T-cell (primary cell): ENCODE measurements at regions not wholly inside any gene's neighbourhood (a gene's known extent, or its start where the extent isn't known, plus 50 kb on each side); places are given as distances from the start of the nearest gene placed in this dataset.

Source experiments
- ATAC-seq, 4 experiments: fragments of 200-7000 bp in 3 of 4; fragments of 150-1000 bp in 1 of 4; cut with Tn5 transposase; replicated peaks in 1 of 4; 1 replicate in 3 of 4; 2 replicates in 1 of 4; pipeline ENCODE4 v1.10.0; 2021; ENCODE audit warnings: moderate library complexity in 3 of 4, mild to moderate bottlenecking in 2 of 4, moderate number of reproducible peaks in 1 of 4
- CTCF ChIA-PET, 2 donors: fragments of 300-600 bp; sonication (Branson Sonifier 250); formaldehyde crosslinking; loops; one replicate each; lab custom pipeline; 2022; ENCODE audit warnings: antibody characterized with exemption in 2 of 2; lab: Charles Lee
- POLR2A ChIA-PET, 2 donors: fragments of 300-600 bp; sonication (Branson Sonifier 250); formaldehyde crosslinking; loops; one replicate each; lab custom pipeline; 2022; ENCODE audit warnings: antibody characterized with exemption in 2 of 2; lab: Charles Lee
- DNase-seq, 35 experiments: peaks; one replicate each; pipeline versions ENCODE4 v3.0.0 to v3.0.0-alpha.2; 2013 to 2023
- H3K27ac ChIP-seq: one replicate; pipeline ENCODE4 v1.5.1; 2013; ENCODE audit warnings: low read length
- H3K27me3 ChIP-seq, 2 experiments: replicated peaks in 1 of 2; 1 replicate in 1 of 2; 2 replicates in 1 of 2; pipeline versions ENCODE4 v1.6.1 to v1.7.0; 2013; ENCODE audit warnings: low read length in 1 of 2, mixed read lengths in 1 of 2; ENCODE audit not compliant: control insufficient read depth in 2 of 2, insufficient read depth in 2 of 2; ENCODE audit errors: extremely low read depth in 1 of 2
- H3K36me3 ChIP-seq, 2 donors: 1 replicate in 1 of 2; 2 replicates in 1 of 2; pipeline versions ENCODE4 v1.6.1 to v1.7.0; 2013; ENCODE audit warnings: low read length in 1 of 2; ENCODE audit not compliant: control insufficient read depth in 2 of 2, insufficient read depth in 1 of 2; ENCODE audit errors: extremely low read depth in 1 of 2
- H3K4me1 ChIP-seq, 2 experiments: 1 replicate in 1 of 2; 2 replicates in 1 of 2; pipeline versions ENCODE4 v1.6.1 to v1.7.0; 2013; ENCODE audit warnings: low read length in 2 of 2, mixed read lengths in 1 of 2; ENCODE audit not compliant: insufficient read depth in 2 of 2, control insufficient read depth in 1 of 2; ENCODE audit errors: extremely low read depth in 1 of 2
- H3K4me3 ChIP-seq, 2 donors: 1 replicate in 1 of 2; 2 replicates in 1 of 2; pipeline versions ENCODE4 v1.5.1 to v1.7.0; 2013; ENCODE audit warnings: mild to moderate bottlenecking in 2 of 2, low read length in 1 of 2, moderate library complexity in 1 of 2; ENCODE audit not compliant: control insufficient read depth in 1 of 2; ENCODE audit errors: extremely low read depth in 1 of 2
- H3K9me3 ChIP-seq: 2 replicates; pipeline ENCODE4 v1.7.0; 2013
- H3K27ac Mint-ChIP-seq, 2 donors: one replicate each; pipeline ENCODE4 v1.8.0; 2020 to 2021; ENCODE audit warnings: mild to moderate bottlenecking in 2 of 2, mixed read lengths in 2 of 2
- H3K27me3 Mint-ChIP-seq, 2 donors: one replicate each; pipeline ENCODE4 v1.8.0; 2021 to 2022; ENCODE audit warnings: mixed read lengths in 2 of 2
- H3K36me3 Mint-ChIP-seq: one replicate; pipeline ENCODE4 v1.8.0; 2021; ENCODE audit warnings: mixed read lengths
- H3K4me1 Mint-ChIP-seq, 3 donors: one replicate each; pipeline ENCODE4 v1.8.0; 2020 to 2022; ENCODE audit warnings: mixed read lengths in 3 of 3, mild to moderate bottlenecking in 1 of 3
- H3K4me3 Mint-ChIP-seq, 3 donors: one replicate each; pipeline ENCODE4 v1.8.0; 2020 to 2022; ENCODE audit warnings: mild to moderate bottlenecking in 3 of 3, mixed read lengths in 3 of 3, moderate library complexity in 3 of 3
- H3K9me3 Mint-ChIP-seq, 3 donors: one replicate each; pipeline ENCODE4 v1.8.0; 2020 to 2022; ENCODE audit warnings: mixed read lengths in 3 of 3
- WGBS: methylation state at CpG from one replicate; pipeline ENCODE4 v1.1.5; 2013; ENCODE audit warnings: missing lambda C conversion rate; ENCODE audit not compliant: insufficient coverage; 5-methylcytosine and 5-hydroxymethylcytosine counted together

- H3K4me3 ChIP-seq = no peak overlapping the region
- Mint-ChIP-seq H3K4me3 (no peak overlapping the region), H3K27ac (no peak overlapping the region), H3K27me3 (peaks cover 0 to 1% of the 10 kb centered on the region in 2 donors), H3K4me1 (no peaks in the 10 kb centered on the region), H3K9me3 (peaks cover 0 to 14% (median 4%) of the 10 kb centered on the region in 3 donors), H3K36me3 (peaks cover 3% of the 10 kb centered on the region)
- H3K9me3 ChIP-seq = no peaks in the 10 kb centered on the region
- ChIA-PET POLR2A (no interaction called here), CTCF (no interaction called here)
- WGBS = no CpG with 5 or more reads among the region's 1 CpG
- H3K27ac ChIP-seq = no peak overlapping the region
- H3K36me3 ChIP-seq = no peaks in the 10 kb centered on the region
- DNase-seq (no peak), ATAC-seq (no peak)
- H3K27me3 ChIP-seq = no peaks in the 10 kb centered on the region
- no peaks in the 10 kb centered on the region for H3K4me1 ChIP-seq
Measured at GRCh38 chr1:228853637-228854036, 118.4 kb downstream of the RHOU start.

GRCh38 chr1:228854907-228855306 is 119.6 kb downstream of the RHOU start:
- ChIA-PET POLR2A (no interaction called here), CTCF (interaction anchor here in 1 of 2 donors (0.6 kb wide), 1 partner anchor 191 kb away, joined by 3 read pairs; no protein-coding TSS in a partner anchor)
- DNase-seq (no peak), ATAC-seq (no peak)
- H3K36me3 Mint-ChIP-seq = peaks cover 3% of the 10 kb centered on the region
- Histone ChIP-seq H3K36me3 (no peaks in the 10 kb centered on the region), H3K9me3 (no peaks in the 10 kb centered on the region), H3K27ac (no peak overlapping the region), H3K4me1 (no peaks in the 10 kb centered on the region), H3K4me3 (no peak overlapping the region), H3K27me3 (no peaks in the 10 kb centered on the region)
- H3K27me3 Mint-ChIP-seq = peaks cover 0 to 5% of the 10 kb centered on the region in 2 donors
- H3K27ac Mint-ChIP-seq = no peak overlapping the region
- no CpG with 5 or more reads among the region's 3 CpGs for WGBS
- H3K4me3 Mint-ChIP-seq = no peak overlapping the region
- H3K4me1 Mint-ChIP-seq = no peaks in the 10 kb centered on the region
- peaks cover 0 to 14% (median 4%) of the 10 kb centered on the region in 3 donors for H3K9me3 Mint-ChIP-seq

DNA sequence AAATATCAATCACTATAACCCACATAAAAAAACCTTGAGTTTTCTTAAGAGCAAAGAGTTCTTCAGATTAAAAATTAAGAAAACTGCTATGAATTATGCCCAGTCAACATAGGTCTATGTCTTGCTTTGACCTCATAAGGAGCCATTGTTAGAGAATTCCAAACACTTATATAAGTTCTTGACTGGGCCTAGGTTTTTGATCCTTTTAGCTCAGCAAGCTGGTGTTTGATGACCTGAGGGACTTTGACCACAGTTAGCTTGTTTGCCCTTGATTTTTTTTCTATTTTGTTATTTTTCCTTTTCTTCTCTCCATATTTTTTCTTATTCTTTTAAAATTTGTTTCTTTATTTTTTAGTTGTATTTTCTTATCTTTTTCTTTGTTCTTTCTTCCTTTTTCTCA is 122.3 kb downstream of the RHOU start:
- Histone ChIP-seq H3K4me3 (no peak overlapping the region), H3K36me3 (no peaks in the 10 kb centered on the region), H3K9me3 (no peaks in the 10 kb centered on the region), H3K27ac (no peak overlapping the region), H3K4me1 (no peaks in the 10 kb centered on the region), H3K27me3 (no peaks in the 10 kb centered on the region)
- no peak overlapping the region for H3K4me3 Mint-ChIP-seq
- H3K27ac Mint-ChIP-seq = no peak overlapping the region
- POLR2A ChIA-PET = interaction anchor here in 1 of 2 donors (0.5 kb wide), 1 partner anchor 79 kb away, joined by 4 read pairs; no protein-coding TSS in a partner anchor
- H3K9me3 Mint-ChIP-seq = peaks cover 0 to 14% (median 4%) of the 10 kb centered on the region in 3 donors
- H3K27me3 Mint-ChIP-seq = peaks cover 0 to 5% of the 10 kb centered on the region in 2 donors
- CTCF ChIA-PET = interaction anchor here in 1 of 2 donors (0.6 kb wide), 1 partner anchor 122 kb away, joined by 3 read pairs; the partner anchor contains the start of gene RHOU
- H3K36me3 Mint-ChIP-seq = peaks cover 3% of the 10 kb centered on the region
- DNase-seq = no peak
- peaks cover 0 to 14% (median 10%) of the 10 kb centered on the region in 3 donors for H3K4me1 Mint-ChIP-seq
- ATAC-seq = no peak

GRCh38 chr1:228860911-228861831 is 125.9 kb downstream of the RHOU start:
- H3K36me3 Mint-ChIP-seq = no peaks in the 10 kb centered on the region
- peak in 1 of 4 experiments; percentile 20 for ATAC-seq
- H3K27me3 Mint-ChIP-seq = peaks cover 0 to 5% of the 10 kb centered on the region in 2 donors
- POLR2A ChIA-PET = interaction anchor here in 1 of 2 donors (0.6 kb wide), 1 partner anchor 18 kb away, joined by 3 read pairs; no protein-coding TSS in a partner anchor
- H3K9me3 Mint-ChIP-seq = peaks cover 0 to 6% (median 1%) of the 10 kb centered on the region in 3 donors
- no peaks in the 10 kb centered on the region for H3K36me3 ChIP-seq
- DNase-seq = no peak
- H3K4me1 ChIP-seq = peaks cover 16 to 19% of the 10 kb centered on the region in 2 experiments
- no peaks in the 10 kb centered on the region for H3K9me3 ChIP-seq
- H3K27ac Mint-ChIP-seq = no peak overlapping the region
- H3K27me3 ChIP-seq = no peaks in the 10 kb centered on the region
- no peak overlapping the region for H3K4me3 ChIP-seq
- 60% methylated on average over 10 of the region's 16 CpGs for WGBS
- H3K27ac ChIP-seq = no peak overlapping the region
- CTCF ChIA-PET = interaction anchor here in 1 of 2 donors (0.5 kb wide), 1 partner anchor 18 kb away, joined by 3 read pairs; no protein-coding TSS in a partner anchor
- no peak overlapping the region for H3K4me3 Mint-ChIP-seq
- peaks cover 24 to 32% (median 29%) of the 10 kb centered on the region in 3 donors for H3K4me1 Mint-ChIP-seq

GRCh38 chr1:228861832-228862180 is 126.5 kb downstream of the RHOU start:
- DNase-seq = no peak
- no peak for ATAC-seq
- no peak overlapping the region for H3K4me3 ChIP-seq
- Mint-ChIP-seq H3K9me3 (no peaks in the 10 kb centered on the region), H3K27ac (no peak overlapping the region), H3K4me3 (no peak overlapping the region), H3K36me3 (no peaks in the 10 kb centered on the region), H3K4me1 (peaks cover 29 to 32% (median 30%) of the 10 kb centered on the region in 3 donors), H3K27me3 (peaks cover 0 to 5% of the 10 kb centered on the region in 2 donors)
- no peak overlapping the region for H3K27ac ChIP-seq
- no CpG with 5 or more reads among the region's 3 CpGs for WGBS
- no peaks in the 10 kb centered on the region for H3K27me3 ChIP-seq
- CTCF ChIA-PET = no interaction called here
- H3K36me3 ChIP-seq = no peaks in the 10 kb centered on the region
- H3K4me1 ChIP-seq = peaks cover 16 to 22% of the 10 kb centered on the region in 2 experiments
- POLR2A ChIA-PET = no interaction called here
- H3K9me3 ChIP-seq = no peaks in the 10 kb centered on the region

- ATAC-seq (no peak), DNase-seq (no peak)
- WGBS = 86% methylated on average over 6 of the region's 13 CpGs
- H3K4me1 Mint-ChIP-seq = peaks cover 29 to 34% (median 32%) of the 10 kb centered on the region in 3 donors
- H3K4me3 Mint-ChIP-seq = peak overlapping the region in 1 of 3 donors; percentile 48
- Histone ChIP-seq H3K4me1 (peaks cover 16 to 22% of the 10 kb centered on the region in 2 experiments), H3K9me3 (no peaks in the 10 kb centered on the region), H3K36me3 (no peaks in the 10 kb centered on the region), H3K27ac (no peak overlapping the region), H3K27me3 (no peaks in the 10 kb centered on the region), H3K4me3 (no peak overlapping the region)
- CTCF ChIA-PET = no interaction called here
- POLR2A ChIA-PET = interaction anchor here in 1 of 2 donors (0.6 kb wide), 1 partner anchor 178 kb away, joined by 5 read pairs; no protein-coding TSS in a partner anchor
- no peaks in the 10 kb centered on the region for H3K9me3 Mint-ChIP-seq
- H3K36me3 Mint-ChIP-seq = no peaks in the 10 kb centered on the region
- H3K27me3 Mint-ChIP-seq = peaks cover 0 to 5% of the 10 kb centered on the region in 2 donors
- peak overlapping the region in 1 of 2 donors; percentile 24 for H3K27ac Mint-ChIP-seq
Measured at GRCh38 chr1:228862542-228863505, 127.5 kb downstream of the RHOU start.
